HepG2 (cell line): ENCODE measurements at regions not wholly inside any gene's neighbourhood (a gene's known extent, or its start where the extent isn't known, plus 50 kb on each side); places are given as distances from the start of the nearest gene placed in this dataset.
A peak's percentile ranks its signal among the peaks of the same experiment; 100 is the strongest.

Source experiments
- ATRX ChIP-seq: sonication (generic); formaldehyde crosslinking; IDR thresholded peaks from 2 replicates; pipeline ENCODE4 v1.4.0; 2020; ENCODE audit warnings: missing genetic modification reagents, borderline replicate concordance
- FOXO1 ChIP-seq: sonication (generic); formaldehyde crosslinking; IDR thresholded peaks from 2 replicates; pipeline ENCODE4 v1.4.0; 2020; ENCODE audit warnings: missing genetic modification reagents
- IRF1 ChIP-seq: sonication (generic); formaldehyde crosslinking; IDR thresholded peaks from 2 replicates; pipeline ENCODE4 v1.4.0; 2020; ENCODE audit warnings: low read depth, mild to moderate bottlenecking, missing genetic modification reagents
- KDM4B ChIP-seq: sonication (generic); formaldehyde crosslinking; IDR thresholded peaks from 2 replicates; pipeline ENCODE4 v1.4.0; 2020; ENCODE audit warnings: missing genetic modification reagents
- KIAA2018 ChIP-seq: sonication (generic); formaldehyde crosslinking; IDR thresholded peaks from 2 replicates; pipeline ENCODE4 v1.5.0; 2020; ENCODE audit warnings: mild to moderate bottlenecking, missing genetic modification reagents, borderline replicate concordance
- MAFF ChIP-seq: IDR thresholded peaks from 2 replicates; pipeline ENCODE4 v1.6.1; 2011; ENCODE audit warnings: low read depth, low read length, improper control_type of control experiment
- MYNN ChIP-seq: sonication (generic); formaldehyde crosslinking; IDR thresholded peaks from 2 replicates; pipeline ENCODE4 v1.4.0; 2020; ENCODE audit warnings: mild to moderate bottlenecking, low read depth, missing genetic modification reagents
- RBM39 ChIP-seq: fragments of 200-400 bp; formaldehyde crosslinking; IDR thresholded peaks from one replicate; pipeline ENCODE4 v1.6.1; 2018; ENCODE audit warnings: antibody characterized with exemption, mild to moderate bottlenecking, low read depth, low read length; ENCODE audit not compliant: poor library complexity, severe bottlenecking
- TGIF2 ChIP-seq: IDR thresholded peaks from 2 replicates; pipeline ENCODE4 v1.6.1; 2016; ENCODE audit warnings: control low read depth, missing compliant biosample characterization
- ZNF121 ChIP-seq: sonication (generic); formaldehyde crosslinking; IDR thresholded peaks from 2 replicates; pipeline ENCODE4 v1.5.0; 2020; ENCODE audit warnings: mild to moderate bottlenecking, missing genetic modification reagents
- ZNF235 ChIP-seq: sonication (generic); formaldehyde crosslinking; IDR thresholded peaks from 2 replicates; pipeline ENCODE4 v1.8.1; 2023; ENCODE audit warnings: mild to moderate bottlenecking, missing genetic modification reagents, borderline replicate concordance
- ZNF503 ChIP-seq: sonication (generic); formaldehyde crosslinking; IDR thresholded peaks from 2 replicates; pipeline ENCODE4 v1.4.0; 2020; ENCODE audit warnings: missing genetic modification reagents
- ZNF530 ChIP-seq: sonication (generic); formaldehyde crosslinking; IDR thresholded peaks from 2 replicates; pipeline ENCODE4 v1.5.0; 2020; ENCODE audit warnings: low read depth, mild to moderate bottlenecking, missing genetic modification reagents
- ZNF644 ChIP-seq: IDR thresholded peaks from 2 replicates; pipeline ENCODE4 v1.6.1; 2016; ENCODE audit warnings: low read depth
- ZNF768 ChIP-seq: sonication (generic); formaldehyde crosslinking; IDR thresholded peaks from 2 replicates; pipeline ENCODE4 v1.4.0; 2020; ENCODE audit warnings: missing genetic modification reagents
- ZNF816 ChIP-seq: sonication (generic); formaldehyde crosslinking; IDR thresholded peaks from 2 replicates; pipeline ENCODE4 v1.8.0; 2022; ENCODE audit warnings: missing genetic modification reagents, mild to moderate bottlenecking, borderline replicate concordance

- TF ChIP-seq MYNN: no peak
- 0 out of 2 replicates have a peak, but pooled peaks have one; percentile 21 for TF ChIP-seq ZNF768 (CRISPR knock-in tag)
- no peak for TF ChIP-seq ATRX (CRISPR knock-in tag)
- no peak for TF ChIP-seq FOXO1 (CRISPR knock-in tag)
- 0 out of 2 replicates have a peak, but pooled peaks have one; percentile 24 for TF ChIP-seq KDM4B (CRISPR knock-in tag)
- no peak for TF ChIP-seq TGIF2 (CRISPR knock-in tag)
- no peak for TF ChIP-seq ZNF235 (CRISPR knock-in tag)
- no peak for TF ChIP-seq ZNF503 (CRISPR knock-in tag)
- no peak for TF ChIP-seq ZNF644 (CRISPR knock-in tag)
- TF ChIP-seq ZNF121 (CRISPR knock-in tag): no peak
- TF ChIP-seq IRF1 (CRISPR knock-in tag): no peak
- TF ChIP-seq MAFF: no peak
- no peak for TF ChIP-seq KIAA2018 (CRISPR knock-in tag)
- TF ChIP-seq RBM39: no peak
- no peak for TF ChIP-seq ZNF816 (CRISPR knock-in tag)
- no peak for TF ChIP-seq ZNF530 (CRISPR knock-in tag)
Observed at GRCh38 chr1:59146651-59147358, 150.1 kb upstream of the FGGY start (continued).
